Islet of Langerhans (tissue), 1 donor: ENCODE measurements at regions not wholly inside any gene's neighbourhood (a gene's known extent, or its start where the extent isn't known, plus 50 kb on each side); places are given as distances from the start of the nearest gene placed in this dataset.

Source experiments
- FAIRE-seq: peaks from one replicate; lab custom pipeline; 2011; peaks lifted over from hg19 to GRCh38; lab: Jason Lieb, UNC

- FAIRE-seq: no peak
These were observed 702.3 kb downstream of the TRIML1 start for GRCh38 chr4:188841523-188841922.

GRCh38 chr4:188854436-188854835 is 715.2 kb downstream of the TRIML1 start:
- no peak for FAIRE-seq

GRCh38 chr4:188858696-188859095 is 719.5 kb downstream of the TRIML1 start:
- no peak for FAIRE-seq

- FAIRE-seq: no peak
These were observed 725.5 kb downstream of the TRIML1 start for GRCh38 chr4:188864741-188865140.

- no peak for FAIRE-seq
These were observed 728.6 kb downstream of the TRIML1 start for GRCh38 chr4:188867796-188868195.

GRCh38 chr4:188869581-188869980 is 730.3 kb downstream of the TRIML1 start:
- no peak for FAIRE-seq

- FAIRE-seq: no peak
These were observed 733.6 kb downstream of the TRIML1 start for GRCh38 chr4:188872809-188873208.

- no peak for FAIRE-seq
These were observed 737.6 kb downstream of the TRIML1 start for GRCh38 chr4:188876881-188877280.

GRCh38 chr4:188879598-188879997 is 740.4 kb downstream of the TRIML1 start:
- FAIRE-seq: no peak

GRCh38 chr4:188887905-188888304 is 748.7 kb downstream of the TRIML1 start:
- FAIRE-seq: no peak

GRCh38 chr4:188892837-188893236 is 753.6 kb downstream of the TRIML1 start:
- no peak for FAIRE-seq

- no peak for FAIRE-seq
These were observed 764.7 kb downstream of the TRIML1 start for GRCh38 chr4:188903986-188904385.

- no peak for FAIRE-seq
These were observed 765.4 kb downstream of the TRIML1 start for GRCh38 chr4:188904617-188905016.

GRCh38 chr4:188905248-188905647 is 766.0 kb downstream of the TRIML1 start:
- no peak for FAIRE-seq

GRCh38 chr4:188911199-188911598 is 772.0 kb downstream of the TRIML1 start:
- no peak for FAIRE-seq

- no peak for FAIRE-seq
These were observed 772.5 kb downstream of the TRIML1 start for GRCh38 chr4:188911707-188912106.

- no peak for FAIRE-seq
These were observed 775.9 kb downstream of the TRIML1 start for GRCh38 chr4:188915175-188915574.

- FAIRE-seq: no peak
These were observed 779.5 kb downstream of the TRIML1 start for GRCh38 chr4:188918787-188919186.

- FAIRE-seq: no peak
These were observed 791.6 kb downstream of the TRIML1 start for GRCh38 chr4:188930822-188931221.

- FAIRE-seq: no peak
These were observed 795.2 kb downstream of the TRIML1 start for GRCh38 chr4:188934320-188934962.

- no peak for FAIRE-seq
These were observed 802.4 kb downstream of the TRIML1 start for GRCh38 chr4:188941524-188942119.

- no peak for FAIRE-seq
These were observed 803.4 kb downstream of the TRIML1 start for GRCh38 chr4:188942606-188943005.

- FAIRE-seq: no peak
These were observed 810.4 kb downstream of the TRIML1 start for GRCh38 chr4:188949596-188949995.

- no peak for FAIRE-seq
These were observed 815.8 kb downstream of the TRIML1 start for GRCh38 chr4:188955066-188955465.
